GM21786 (cell line): ENCODE measurements at regions not wholly inside any gene's neighbourhood (a gene's known extent, or its start where the extent isn't known, plus 50 kb on each side); places are given as distances from the start of the nearest gene placed in this dataset.

Experiments used
- ATAC-seq: cut with Tn5 transposase; IDR thresholded peaks from one replicate; pipeline ENCODE4 v1.9.1; 2021; ENCODE audit not compliant: unreplicated experiment

GRCh38 chr14:30296931-30297405 lies 262.0 kb upstream of the G2E3 start:
- ATAC-seq, result no peak

GRCh38 chr14:30297876-30298795 lies 260.8 kb upstream of the G2E3 start:
- ATAC-seq, result no peak

- ATAC-seq, result no peak
Measured at GRCh38 chr14:30299915-30300314, 259.0 kb upstream of the G2E3 start.

GRCh38 chr14:30303350-30303749 lies 255.6 kb upstream of the G2E3 start:
- ATAC-seq, result no peak

- no peak for ATAC-seq
Measured at GRCh38 chr14:30305346-30305745, 253.6 kb upstream of the G2E3 start.

- no peak for ATAC-seq
Measured at GRCh38 chr14:30309405-30309804, 249.6 kb upstream of the G2E3 start.

GRCh38 chr14:30312214-30312613 lies 246.7 kb upstream of the G2E3 start:
- no peak for ATAC-seq

GRCh38 chr14:30317729-30318128 lies 241.2 kb upstream of the G2E3 start:
- ATAC-seq, result no peak

- ATAC-seq, result no peak
Measured at GRCh38 chr14:30322819-30323218, 236.1 kb upstream of the G2E3 start.

- ATAC-seq, result no peak
Measured at GRCh38 chr14:30330033-30330432, 228.9 kb upstream of the G2E3 start.

- no peak for ATAC-seq
Measured at GRCh38 chr14:30330445-30330844, 228.5 kb upstream of the G2E3 start.

- no peak for ATAC-seq
Measured at GRCh38 chr14:30331030-30331429, 227.9 kb upstream of the G2E3 start.

- ATAC-seq, result no peak
Measured at GRCh38 chr14:30332374-30332773, 226.6 kb upstream of the G2E3 start.

GRCh38 chr14:30333934-30334333 lies 225.0 kb upstream of the G2E3 start:
- ATAC-seq, result no peak

GRCh38 chr14:30337456-30337855 lies 221.5 kb upstream of the G2E3 start:
- ATAC-seq, result no peak

- no peak for ATAC-seq
Measured at GRCh38 chr14:30339311-30339901, 219.6 kb upstream of the G2E3 start.

GRCh38 chr14:30340495-30340894 lies 218.5 kb upstream of the G2E3 start:
- no peak for ATAC-seq

- ATAC-seq, result no peak
Measured at GRCh38 chr14:30345511-30345910, 213.4 kb upstream of the G2E3 start.

- no peak for ATAC-seq
Measured at GRCh38 chr14:30348445-30348844, 210.5 kb upstream of the G2E3 start.

- no peak for ATAC-seq
Measured at GRCh38 chr14:30349520-30349919, 209.4 kb upstream of the G2E3 start.

GRCh38 chr14:30354439-30354838 lies 204.5 kb upstream of the G2E3 start:
- no peak for ATAC-seq

GRCh38 chr14:30355431-30355913 lies 203.5 kb upstream of the G2E3 start:
- ATAC-seq, result peak; percentile 59
